HAP-1 (cell line): ENCODE measurements at regions not wholly inside any gene's neighbourhood (a gene's known extent, or its start where the extent isn't known, plus 50 kb on each side); places are given as distances from the start of the nearest gene placed in this dataset.
"Not testable (repeated sequence)": the region's sequence is repeated elsewhere in the genome, so short reads cannot be mapped to it uniquely, and the experiment has no call there.

Source experiments
- DNase-seq, 2 experiments: peaks; one replicate each; pipeline ENCODE4 v3.0.0-alpha.2; 2016 to 2020; ENCODE audit warnings: low spot score in 2 of 2
- H3K27me3 ChIP-seq: fragments of 250-450 bp; sonication (Bioruptor Pico); 2 replicates; pipeline ENCODE4 v1.5.1; 2020; ENCODE audit warnings: low read depth, mild to moderate bottlenecking, moderate library complexity
- H3K36me3 ChIP-seq: fragments of 250-450 bp; sonication (Bioruptor Pico); replicated peaks from 2 replicates; pipeline ENCODE4 v1.5.1; 2020; ENCODE audit warnings: mild to moderate bottlenecking
- H3K4me1 ChIP-seq: fragments of 250-450 bp; sonication (Bioruptor Pico); 2 replicates; pipeline ENCODE4 v1.5.1; 2020; ENCODE audit warnings: mild to moderate bottlenecking
- H3K4me3 ChIP-seq: fragments of 250-450 bp; sonication (Bioruptor Pico); 2 replicates; pipeline ENCODE4 v1.5.1; 2020; ENCODE audit warnings: mild to moderate bottlenecking, moderate library complexity
- H3K9me3 ChIP-seq: fragments of 250-450 bp; sonication (Bioruptor Pico); 2 replicates; pipeline ENCODE4 v1.5.1; 2020; ENCODE audit warnings: mild to moderate bottlenecking, moderate library complexity
- in situ Hi-C: fragments of 300-500 bp; cut with MboI; formaldehyde crosslinking; loops from 3 replicates; pipeline ENCODE4 v1.14.3; 2020; ENCODE audit warnings: low sequenced_read_pairs, inconsistent platforms, mixed read lengths

DNA sequence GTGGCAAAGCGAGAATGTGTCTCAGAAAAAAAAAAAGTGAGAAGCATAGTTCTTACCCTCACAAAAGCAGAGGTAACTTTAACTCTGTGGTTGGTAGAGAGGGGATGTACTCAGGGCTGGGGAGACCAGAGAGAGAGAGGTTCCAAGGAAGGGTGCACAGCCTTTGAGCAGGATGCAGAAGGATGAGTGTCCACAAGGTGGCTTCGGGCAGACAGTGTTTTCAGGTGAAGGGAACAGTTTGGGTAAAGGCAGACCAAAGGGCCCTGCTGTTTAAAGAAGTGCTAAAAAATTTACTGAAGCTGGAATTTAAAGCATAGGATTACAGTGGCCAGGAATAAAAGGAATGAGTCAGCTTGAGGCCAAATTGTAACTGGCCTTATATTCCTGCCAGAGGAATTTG, 2240.6 kb downstream of the EPHA3 start:
- H3K4me3 ChIP-seq, H3K4me1 ChIP-seq, in situ Hi-C loops, H3K36me3 ChIP-seq, DNase-seq, H3K27me3 ChIP-seq, H3K9me3 ChIP-seq: not testable (repeated sequence)

GRCh38 chr3:91349072-91349471, 2241.7 kb downstream of the EPHA3 start:
- H3K4me3 ChIP-seq, H3K27me3 ChIP-seq, H3K4me1 ChIP-seq, H3K9me3 ChIP-seq, in situ Hi-C loops, H3K36me3 ChIP-seq: not testable (repeated sequence)
- DNase-seq, result peak in 1 of 2 experiments; percentile 30

GRCh38 chr3:91352161-91352560, 2244.7 kb downstream of the EPHA3 start:
- H3K27me3 ChIP-seq, DNase-seq, H3K36me3 ChIP-seq, H3K9me3 ChIP-seq, H3K4me1 ChIP-seq, in situ Hi-C loops, H3K4me3 ChIP-seq: not testable (repeated sequence)

GRCh38 chr3:91359278-91359677, 2251.9 kb downstream of the EPHA3 start:
- DNase-seq, H3K9me3 ChIP-seq, H3K27me3 ChIP-seq, H3K36me3 ChIP-seq, in situ Hi-C loops, H3K4me3 ChIP-seq, H3K4me1 ChIP-seq: not testable (repeated sequence)

DNA sequence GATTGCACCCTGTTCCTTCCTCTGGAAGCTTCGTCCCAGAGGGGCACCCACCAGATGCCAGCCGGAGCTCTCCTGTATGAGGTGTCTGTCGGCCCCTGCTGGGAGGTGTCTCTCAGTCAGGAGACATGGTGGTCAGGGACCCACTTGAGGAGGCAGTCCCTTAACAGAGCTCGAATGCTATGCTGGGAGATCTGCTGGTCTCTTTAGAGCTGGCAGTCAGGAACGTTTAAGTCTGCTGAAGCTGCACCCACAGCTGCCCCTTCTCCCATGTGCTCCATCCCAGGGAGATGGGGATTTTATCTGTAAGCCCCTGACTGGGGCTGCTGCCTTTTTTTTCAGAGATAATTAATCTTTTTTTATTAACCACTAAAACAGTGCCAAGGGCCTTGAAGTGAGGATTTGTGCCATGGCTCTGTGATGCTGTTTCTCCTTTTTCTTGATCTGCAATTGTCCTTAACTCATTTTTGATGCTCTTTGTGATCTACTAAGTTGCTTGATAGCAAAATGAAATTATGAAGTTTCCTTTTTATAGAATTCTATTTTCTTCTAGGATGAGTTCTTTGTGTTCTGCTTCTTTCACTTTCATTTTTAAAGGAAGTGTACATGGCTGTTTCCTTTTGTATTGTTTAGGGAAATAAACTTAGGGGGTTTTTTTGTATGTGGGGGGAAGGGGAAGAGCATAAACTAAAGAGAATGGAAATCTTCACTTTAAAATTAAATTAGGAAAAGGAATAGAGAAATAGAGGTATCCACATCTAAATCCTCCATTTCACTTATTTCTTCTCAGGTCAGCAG, 2275.9 kb downstream of the EPHA3 start:
- H3K9me3 ChIP-seq, H3K4me1 ChIP-seq, H3K36me3 ChIP-seq, in situ Hi-C loops, H3K4me3 ChIP-seq, H3K27me3 ChIP-seq, DNase-seq: not testable (repeated sequence)

DNA sequence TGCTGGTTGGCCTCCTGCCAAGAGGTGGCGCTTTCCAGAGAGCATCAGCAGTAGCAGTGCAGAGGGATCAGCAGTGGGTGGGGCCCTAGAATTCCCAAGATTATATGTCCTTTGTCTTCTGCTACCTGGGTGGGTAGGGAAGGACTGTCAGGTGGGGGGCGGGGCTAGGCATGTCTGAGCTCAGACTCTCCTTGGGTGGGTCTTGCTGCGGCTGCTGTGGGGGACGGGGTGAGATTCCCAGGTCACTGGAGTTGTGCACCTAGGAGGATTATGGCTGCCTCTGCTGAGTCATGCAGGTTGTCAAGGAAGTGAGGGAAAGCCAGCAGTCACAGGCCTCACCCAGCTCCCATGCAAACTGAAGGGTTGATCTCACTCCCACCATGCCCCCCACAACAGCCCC, 2296.5 kb downstream of the EPHA3 start:
- peak in 1 of 2 experiments; percentile 6 for DNase-seq
- in situ Hi-C loops, H3K4me1 ChIP-seq, H3K27me3 ChIP-seq, H3K9me3 ChIP-seq, H3K4me3 ChIP-seq, H3K36me3 ChIP-seq: not testable (repeated sequence)

GRCh38 chr3:91442063-91442462, 2334.6 kb downstream of the EPHA3 start:
- H3K27me3 ChIP-seq, H3K9me3 ChIP-seq, DNase-seq, in situ Hi-C loops, H3K4me3 ChIP-seq, H3K36me3 ChIP-seq, H3K4me1 ChIP-seq: not testable (repeated sequence)

DNA sequence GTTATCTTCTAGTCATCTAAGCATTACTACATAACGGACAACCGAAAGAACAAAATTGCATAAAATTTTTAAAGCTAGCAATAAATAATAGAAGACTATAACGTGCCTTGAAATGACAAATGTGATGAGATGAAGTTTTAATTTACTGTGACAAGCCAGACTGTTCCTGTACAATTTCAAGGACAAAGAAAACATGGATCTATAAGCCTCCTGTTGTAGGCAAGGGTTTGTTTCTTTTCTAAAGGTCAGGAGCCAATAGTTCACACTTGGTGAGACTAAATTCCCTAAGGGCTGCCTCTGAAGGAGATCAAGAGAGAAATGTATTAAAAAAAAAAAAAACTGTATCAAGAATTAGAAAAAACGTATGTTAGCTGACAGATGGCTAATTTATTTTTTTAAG, 2335.1 kb downstream of the EPHA3 start:
- in situ Hi-C loops, DNase-seq, H3K27me3 ChIP-seq, H3K4me1 ChIP-seq, H3K9me3 ChIP-seq, H3K36me3 ChIP-seq, H3K4me3 ChIP-seq: not testable (repeated sequence)

GRCh38 chr3:91448379-91448778, 2341.0 kb downstream of the EPHA3 start:
- H3K4me3 ChIP-seq, H3K4me1 ChIP-seq, H3K27me3 ChIP-seq, H3K36me3 ChIP-seq, H3K9me3 ChIP-seq, DNase-seq, in situ Hi-C loops: not testable (repeated sequence)

DNA sequence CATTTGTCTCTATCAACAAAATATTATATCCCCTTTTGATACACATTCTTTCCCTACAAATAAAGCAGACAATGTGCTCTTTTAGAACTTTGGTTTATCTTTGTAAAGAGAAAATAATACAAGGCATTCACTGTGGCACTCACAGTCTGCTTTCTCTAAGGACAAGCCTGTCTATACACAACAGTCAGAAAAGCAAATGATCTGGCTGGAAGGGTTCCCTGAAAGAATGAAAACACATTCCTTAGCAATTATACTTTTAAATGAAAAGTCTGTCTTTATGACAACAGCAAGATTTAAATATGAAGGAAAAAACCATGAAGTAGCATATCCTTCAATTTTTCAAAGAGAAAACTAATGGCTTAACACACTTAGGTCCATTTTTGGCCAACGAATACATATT, 2359.1 kb downstream of the EPHA3 start:
- in situ Hi-C loops, H3K4me3 ChIP-seq, H3K9me3 ChIP-seq, H3K4me1 ChIP-seq, H3K27me3 ChIP-seq, H3K36me3 ChIP-seq: not testable (repeated sequence)
- peak; percentile 9 to 36 for DNase-seq

DNA sequence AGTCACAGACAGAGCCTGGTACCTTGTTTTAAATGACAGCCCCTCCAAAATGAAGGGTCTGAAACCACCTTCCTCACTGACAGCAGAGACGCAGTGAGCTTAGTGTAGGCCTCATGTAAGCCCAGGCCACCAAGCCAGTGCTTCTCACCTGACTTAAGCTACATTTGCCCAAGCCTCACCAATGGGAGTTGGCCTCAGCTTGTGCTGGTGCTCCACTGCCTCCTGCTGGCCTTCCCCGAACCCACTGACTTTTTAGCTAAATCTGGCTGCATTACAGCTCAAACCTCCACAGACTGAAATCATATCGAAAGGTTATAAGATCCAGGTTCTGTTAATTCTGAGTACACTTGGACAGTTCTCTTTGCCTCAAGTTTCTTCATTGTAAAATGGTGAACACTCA, 2361.8 kb downstream of the EPHA3 start:
- H3K36me3 ChIP-seq, H3K4me3 ChIP-seq, H3K9me3 ChIP-seq, in situ Hi-C loops, H3K27me3 ChIP-seq, H3K4me1 ChIP-seq: not testable (repeated sequence)
- DNase-seq, result peak in 1 of 2 experiments; percentile 9

DNA sequence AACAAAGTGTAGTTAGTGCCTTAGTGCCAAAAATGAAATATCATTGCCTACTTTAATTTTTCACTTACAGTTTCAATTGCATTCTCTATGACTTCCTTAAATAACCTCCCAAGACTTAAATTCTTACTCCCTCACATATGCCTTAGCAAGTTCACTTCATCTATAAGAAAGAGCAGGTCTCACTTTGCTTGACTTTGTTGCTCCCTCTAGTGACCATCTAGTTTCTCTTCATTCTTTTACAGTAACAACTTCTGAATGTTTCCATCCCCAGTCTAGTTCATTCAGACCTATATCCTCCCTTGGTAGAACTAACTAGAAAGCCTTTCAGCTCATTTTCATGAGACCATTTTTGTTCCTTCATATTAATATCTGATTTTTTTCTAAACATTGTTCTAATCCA, 2377.6 kb downstream of the EPHA3 start:
- H3K36me3 ChIP-seq, H3K4me3 ChIP-seq, H3K9me3 ChIP-seq, H3K27me3 ChIP-seq, in situ Hi-C loops, DNase-seq, H3K4me1 ChIP-seq: not testable (repeated sequence)

GRCh38 chr3:91485891-91486290, 2378.5 kb downstream of the EPHA3 start:
- H3K27me3 ChIP-seq, in situ Hi-C loops, H3K4me3 ChIP-seq, H3K36me3 ChIP-seq, DNase-seq, H3K4me1 ChIP-seq, H3K9me3 ChIP-seq: not testable (repeated sequence)

DNA sequence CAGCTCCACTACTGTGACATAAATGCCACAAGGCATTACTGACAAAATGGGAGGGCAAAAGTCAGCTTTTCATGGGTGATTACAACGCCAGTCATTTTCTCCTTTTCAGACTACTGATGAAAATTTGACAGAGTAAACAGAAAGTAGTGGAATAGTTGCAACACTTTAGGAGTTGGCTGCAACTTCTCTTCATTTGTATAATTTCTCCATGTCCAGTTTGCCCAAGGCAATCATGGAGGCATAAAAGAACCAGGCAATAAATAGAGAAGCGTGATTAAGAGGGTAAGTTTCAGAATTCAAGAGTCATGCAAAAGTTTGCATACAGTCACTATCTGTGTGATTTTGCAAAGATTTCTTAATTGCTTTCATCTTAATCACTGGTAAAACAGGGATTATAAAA, 2390.3 kb downstream of the EPHA3 start:
- in situ Hi-C loops, H3K4me1 ChIP-seq, H3K36me3 ChIP-seq, H3K4me3 ChIP-seq, H3K27me3 ChIP-seq, H3K9me3 ChIP-seq: not testable (repeated sequence)
- DNase-seq, result peak in 1 of 2 experiments; percentile 8

- DNase-seq, H3K27me3 ChIP-seq, H3K36me3 ChIP-seq, H3K4me3 ChIP-seq, H3K4me1 ChIP-seq, in situ Hi-C loops, H3K9me3 ChIP-seq: not testable (repeated sequence)
Measured at GRCh38 chr3:91499850-91500249, 2392.4 kb downstream of the EPHA3 start.
